SHP77 (cell line): ENCODE measurements at regions not wholly inside any gene's neighbourhood (a gene's known extent, or its start where the extent isn't known, plus 50 kb on each side); places are given as distances from the start of the nearest gene placed in this dataset.
"Not testable (repeated sequence)": the region's sequence is repeated elsewhere in the genome, so short reads cannot be mapped to it uniquely, and the experiment has no call there.

Experiments used
- DNase-seq, 2 experiments: peaks; one replicate each; lab custom pipeline; 2025; lab: John Stamatoyannopoulos, UW

GRCh38 chr15:88965097-88965496 lies 51.9 kb upstream of the MFGE8 start:
- not testable (repeated sequence) for DNase-seq

DNA sequence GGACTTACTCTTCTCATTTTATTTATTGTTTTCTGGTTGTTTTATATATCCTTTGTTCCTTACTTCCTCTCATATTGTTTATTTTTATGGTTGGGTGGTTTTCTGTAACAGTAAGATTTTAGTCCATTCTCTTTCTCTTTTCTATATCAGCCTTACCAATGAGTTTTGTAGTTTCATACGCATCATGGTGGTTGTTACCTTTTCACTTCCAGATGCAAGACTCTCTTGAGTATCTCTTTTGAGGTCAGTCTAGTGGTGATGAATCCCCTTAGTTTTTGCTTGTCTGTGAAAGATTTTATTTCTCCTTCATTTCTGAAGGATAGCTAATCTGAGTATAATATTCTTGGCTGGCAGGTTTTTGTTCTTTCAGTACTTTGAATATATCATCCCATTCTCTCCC lies 57.1 kb upstream of the MFGE8 start:
- DNase-seq: no peak

DNA sequence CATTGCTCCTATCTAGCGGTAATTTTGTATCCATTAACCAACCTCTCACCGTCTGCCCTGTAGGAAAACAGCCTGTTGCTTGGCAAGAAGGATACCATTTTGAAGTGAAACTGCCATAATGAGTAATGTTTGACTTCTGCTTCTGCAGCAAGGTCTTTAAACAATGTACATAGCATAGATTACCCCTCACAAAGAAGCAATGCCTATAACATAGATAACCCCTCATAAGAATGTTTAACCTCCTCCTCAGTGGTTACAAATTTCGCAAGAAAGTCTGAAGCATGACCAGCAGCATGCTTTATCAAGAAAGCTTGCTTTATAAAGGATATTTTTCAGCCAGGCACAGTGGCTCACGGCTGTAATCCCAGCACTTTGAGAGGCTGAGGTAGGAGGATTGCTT lies 61.2 kb upstream of the MFGE8 start:
- DNase-seq: no peak

- DNase-seq: no peak
Observed at GRCh38 chr15:88975891-88976290, 62.7 kb upstream of the MFGE8 start.

GRCh38 chr15:88976656-88977055 lies 63.5 kb upstream of the MFGE8 start:
- DNase-seq: no peak

DNA sequence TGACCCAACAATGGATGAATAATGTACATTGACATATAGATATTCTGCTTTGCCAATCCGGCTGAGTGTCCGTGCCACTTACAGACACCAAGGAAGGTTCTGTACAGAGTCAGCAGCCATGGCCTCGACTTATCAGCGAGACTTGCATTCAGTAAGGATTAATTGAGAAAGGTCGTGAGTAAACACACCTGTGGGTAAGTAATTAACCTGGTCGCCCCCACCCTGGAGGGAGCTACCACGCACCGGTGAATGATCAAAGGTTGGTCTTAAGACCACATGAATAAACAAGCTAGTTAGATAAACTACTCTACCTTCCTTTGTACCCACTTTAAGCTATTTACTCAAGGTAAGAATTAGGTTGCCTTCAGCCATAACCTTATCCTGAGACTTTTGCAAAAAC lies 66.5 kb upstream of the MFGE8 start:
- no peak for DNase-seq

GRCh38 chr15:88980498-88980897 lies 67.3 kb upstream of the MFGE8 start:
- no peak for DNase-seq

GRCh38 chr15:88981244-88982215 lies 68.4 kb upstream of the MFGE8 start:
- DNase-seq: no peak

DNA sequence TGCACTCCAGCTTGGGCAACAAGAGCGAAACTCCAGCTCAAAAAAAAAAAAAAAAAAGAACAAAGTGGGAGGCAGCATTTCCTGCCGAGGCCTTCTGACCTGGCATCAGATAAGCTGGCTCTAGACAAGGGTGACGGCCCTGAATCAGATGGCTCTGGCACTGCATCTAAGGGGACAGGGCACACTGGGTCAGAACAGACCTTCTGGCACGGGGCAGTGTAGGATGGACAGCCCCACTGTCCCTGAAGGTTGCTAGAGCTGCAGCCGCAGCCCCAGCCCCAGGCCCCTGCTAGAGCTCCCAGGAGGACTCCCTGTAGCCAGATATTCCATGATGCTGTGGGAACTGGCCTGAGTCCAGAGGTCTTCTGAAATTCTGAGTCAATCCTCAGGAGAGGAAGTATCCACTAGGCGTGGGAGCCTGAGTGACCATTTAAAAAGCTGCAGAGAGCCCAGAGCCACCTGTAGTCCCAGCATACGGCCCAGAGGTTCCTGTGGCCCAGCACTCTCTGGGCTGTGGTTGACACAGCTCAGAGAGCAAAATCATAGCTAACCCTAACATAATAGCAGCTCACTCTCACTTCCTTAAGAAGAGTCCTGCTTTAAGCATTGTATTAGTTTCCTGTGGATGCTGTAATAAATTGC lies 69.2 kb upstream of the MFGE8 start:
- no peak for DNase-seq

DNA sequence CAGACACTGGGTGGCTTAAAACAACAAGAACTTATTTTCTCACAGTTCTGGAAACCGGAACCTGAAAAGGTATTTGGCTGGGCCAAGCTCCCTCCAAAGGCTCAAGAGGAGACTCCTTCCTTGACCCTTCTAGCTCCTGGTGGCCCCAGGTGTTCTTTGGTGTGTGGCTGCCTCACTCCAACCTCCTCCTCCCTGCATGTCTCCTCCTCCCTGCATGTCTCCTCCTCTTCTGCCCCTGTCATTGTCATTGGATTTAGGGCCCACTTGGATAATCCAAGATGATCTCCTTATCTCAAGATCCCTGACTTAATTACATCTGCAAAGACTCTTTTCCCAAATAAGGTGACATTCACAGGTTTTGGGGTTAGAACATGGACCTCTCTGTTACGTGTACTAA lies 69.8 kb upstream of the MFGE8 start:
- no peak for DNase-seq

GRCh38 chr15:88983861-88984429 lies 70.8 kb upstream of the MFGE8 start:
- DNase-seq: no peak

DNA sequence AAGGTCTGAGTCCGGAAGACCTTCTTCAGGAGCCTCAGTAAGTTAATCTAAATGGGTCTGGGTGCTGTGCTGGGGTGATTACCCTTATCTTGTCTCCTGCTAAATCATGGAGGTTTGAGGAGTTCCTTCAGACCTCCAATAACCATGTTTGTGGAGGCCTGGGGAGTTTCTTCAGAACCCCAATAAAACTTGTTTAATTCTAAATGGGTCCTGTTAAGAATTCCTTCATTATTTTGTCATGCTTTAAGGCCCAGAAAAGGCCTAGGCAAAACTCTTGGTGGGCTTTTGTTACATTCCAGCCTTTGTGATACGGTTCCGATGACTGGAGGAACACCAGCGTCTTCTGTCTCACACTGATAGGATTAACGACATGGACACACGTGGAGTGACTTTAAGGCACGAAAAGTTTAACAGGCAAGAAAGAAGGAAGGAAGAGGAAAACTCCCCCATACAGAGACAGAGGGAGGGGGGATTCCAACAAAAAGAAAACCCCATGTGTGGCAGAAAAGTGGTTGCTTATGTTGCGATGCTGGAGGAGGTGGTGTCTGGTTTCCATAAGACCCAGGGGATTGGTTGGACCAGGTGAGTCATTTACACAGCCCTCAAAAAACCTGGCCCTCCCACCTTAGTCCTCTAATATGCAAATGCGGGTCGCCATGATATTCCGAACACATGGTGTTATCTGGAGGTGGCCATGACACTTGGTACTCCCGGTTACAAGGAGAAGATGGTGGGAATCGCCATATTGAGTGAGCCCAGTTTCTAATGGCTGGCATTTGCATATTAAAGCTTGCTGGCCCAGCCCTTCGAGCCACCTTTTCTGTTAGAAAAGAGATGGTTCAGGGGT lies 72.6 kb upstream of the MFGE8 start:
- DNase-seq: no peak

GRCh38 chr15:88986949-88987590 lies 73.9 kb upstream of the MFGE8 start:
- no peak for DNase-seq

DNA sequence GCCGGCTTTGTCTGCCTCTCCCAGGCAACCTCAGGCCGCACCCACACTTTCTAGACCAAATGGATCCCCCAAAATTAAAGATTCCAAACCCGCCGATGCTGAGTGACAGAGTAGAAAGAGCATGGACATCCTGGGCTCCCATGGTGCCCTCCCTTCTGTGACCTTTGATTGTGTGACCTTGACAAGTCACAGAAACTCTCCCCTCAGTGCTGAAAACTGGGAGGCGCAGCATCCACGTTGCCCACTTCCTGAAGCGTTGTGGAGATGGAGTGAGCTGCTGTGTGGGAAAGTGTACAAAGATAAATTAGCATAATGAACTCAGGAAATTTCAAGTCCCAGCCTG lies 74.4 kb upstream of the MFGE8 start:
- DNase-seq: no peak

DNA sequence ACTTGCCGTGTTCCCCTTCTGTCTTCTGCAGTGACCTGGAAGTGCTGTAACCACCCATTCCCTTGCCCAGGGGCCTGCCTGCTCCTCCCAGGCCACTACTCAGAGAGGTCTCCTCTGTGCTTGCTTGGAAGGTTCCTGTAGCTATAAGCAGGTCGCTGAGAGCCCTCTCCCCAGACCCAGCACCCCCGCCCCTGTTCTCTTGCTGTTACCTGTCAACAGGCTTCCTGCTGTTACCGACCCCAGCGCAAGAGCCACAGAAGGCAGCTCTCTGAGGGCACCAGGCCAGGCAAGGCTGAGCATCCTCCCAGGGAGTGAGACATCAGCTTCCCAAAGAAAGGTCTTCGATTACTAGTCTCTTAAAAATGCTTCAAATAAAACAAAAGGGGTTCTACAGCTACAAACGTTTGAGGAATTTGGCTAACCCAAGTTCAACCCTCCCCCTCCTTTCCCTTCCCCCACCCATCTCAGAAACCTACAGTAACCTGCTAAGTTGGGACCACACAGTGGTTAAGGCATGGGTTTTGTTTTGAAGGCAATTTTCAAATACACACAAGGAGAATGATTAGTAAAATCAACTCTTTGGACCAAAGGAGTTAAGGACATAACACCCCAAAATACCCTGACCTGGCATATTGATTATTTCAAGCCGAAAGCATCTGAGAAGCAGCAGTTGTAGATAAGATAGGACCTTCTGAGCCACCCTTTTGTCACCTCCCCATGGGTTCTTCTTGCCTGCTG lies 74.9 kb upstream of the MFGE8 start:
- DNase-seq: no peak

- DNase-seq: no peak
Observed at GRCh38 chr15:88989578-88989977, 76.4 kb upstream of the MFGE8 start.

DNA sequence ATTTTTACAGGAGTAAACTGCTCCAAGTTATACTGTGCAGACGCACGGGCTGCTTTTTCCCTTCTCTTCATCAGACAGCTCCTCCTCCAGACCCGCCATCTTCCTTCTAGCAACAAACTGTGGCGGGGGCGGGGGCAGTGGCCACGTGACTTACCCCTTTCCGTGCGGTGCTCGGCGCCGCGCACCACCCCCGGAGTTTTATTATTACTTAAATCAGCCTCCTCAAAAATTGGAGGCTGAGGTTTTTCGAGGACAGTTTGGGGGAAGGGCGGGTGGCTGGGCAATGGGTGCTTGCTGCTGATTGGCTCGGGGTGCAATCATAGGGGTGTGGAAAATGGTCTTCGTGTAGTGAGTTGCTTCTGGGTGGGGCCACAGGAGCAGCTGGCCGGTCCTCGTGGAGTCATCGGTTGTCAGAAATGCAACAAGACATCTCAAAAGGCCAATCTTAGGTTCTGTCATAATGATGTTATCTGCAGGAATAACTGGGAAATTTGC lies 77.1 kb upstream of the MFGE8 start:
- no peak for DNase-seq

GRCh38 chr15:88992216-88992615 lies 79.0 kb upstream of the MFGE8 start:
- DNase-seq: no peak

DNA sequence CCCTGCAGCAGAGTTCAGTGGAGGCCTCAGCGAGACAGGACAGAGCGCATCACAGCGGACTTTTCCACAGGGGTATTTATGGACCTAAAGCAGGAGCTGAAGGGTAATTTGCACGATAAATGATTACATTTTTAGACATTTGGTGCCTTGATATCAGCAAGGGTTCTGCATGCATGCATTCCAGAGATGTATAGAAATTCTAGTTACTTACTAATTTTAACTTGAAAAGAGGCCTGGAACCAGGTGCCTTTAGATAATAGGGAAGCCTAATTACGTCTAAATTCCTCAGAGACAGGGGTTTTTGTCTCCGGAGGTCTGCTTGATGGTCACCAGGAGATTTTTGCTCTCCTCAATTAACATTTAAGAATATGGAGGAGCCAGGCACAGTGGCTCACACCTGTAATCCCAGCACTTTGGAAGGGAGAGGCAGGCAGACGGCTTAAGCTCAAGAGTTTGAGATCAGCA lies 79.8 kb upstream of the MFGE8 start:
- no peak for DNase-seq

- no peak for DNase-seq
Observed at GRCh38 chr15:88993662-88994061, 80.5 kb upstream of the MFGE8 start.

- DNase-seq: no peak
Observed at GRCh38 chr15:88994286-88994685, 81.1 kb upstream of the MFGE8 start.
